HepG2 (cell line): ENCODE measurements at regions not wholly inside any gene's neighbourhood (a gene's known extent, or its start where the extent isn't known, plus 50 kb on each side); places are given as distances from the start of the nearest gene placed in this dataset.

Experiments used
- ATAC-seq: fragments of 200-7000 bp; cut with Tn5 transposase; 3 replicates; pipeline ENCODE4 v1.9.1; 2020; ENCODE audit warnings: mild to moderate bottlenecking, moderate library complexity
- BruUV-seq: library from RNA; stranded (reverse); fragments of 400-500 nt; replicated peaks from 2 replicates; lab custom pipeline; 2021; lab: Mats Ljungman, UMichigan
- CTCF ChIA-PET: fragments of 300-600 bp; formaldehyde crosslinking; extraction: SDS; loops from one replicate; lab custom pipeline; 2021; ENCODE audit warnings: low total read pairs, inconsistent platforms, low intra/inter-chr PET ratio; lab: Yijun Ruan, JAX
- POLR2A ChIA-PET: fragments of 350-600 bp; sonication (Branson Sonifier 250); formaldehyde crosslinking; loops from one replicate; lab custom pipeline; 2020; ENCODE audit warnings: antibody characterized with exemption, inconsistent platforms; lab: Yijun Ruan, JAX
- DNase-seq: peaks from one replicate; pipeline ENCODE4 v3.0.0-alpha.2; 2015; ENCODE audit warnings: low spot score
- FAIRE-seq: peaks from 3 replicates; lab custom pipeline; 2011; peaks lifted over from hg19 to GRCh38; lab: Jason Lieb, UNC
- H2AFZ ChIP-seq: one replicate; pipeline ENCODE4 v1.6.1; 2011; ENCODE audit warnings: low read length, inconsistent platforms
- H3K27ac ChIP-seq: fragments of 300-600 bp; 3 replicates; pipeline ENCODE4 v1.8.0; 2011; ENCODE audit warnings: mixed run types, mild to moderate bottlenecking, mixed read lengths, low read length, inconsistent platforms; ENCODE audit not compliant: insufficient read depth; ENCODE audit errors: extremely low read length
- H3K27me3 ChIP-seq, 2 experiments: fragments of 200-600 bp in 1 of 2; 2 replicates in 1 of 2; 3 replicates in 1 of 2; pipeline versions ENCODE4 v1.6.0 to v1.8.0; 2011; ENCODE audit warnings: low read length in 2 of 2, mild to moderate bottlenecking in 2 of 2, moderate library complexity in 2 of 2, inconsistent platforms in 1 of 2; ENCODE audit not compliant: insufficient read depth in 2 of 2, control insufficient read depth in 1 of 2
- H3K36me3 ChIP-seq, 2 experiments: fragments of 200-600 bp in 1 of 2; replicated peaks in 1 of 2; 2 replicates in 1 of 2; 3 replicates in 1 of 2; pipeline versions ENCODE4 v1.5.1 to v1.8.0; 2011; ENCODE audit warnings: low read length in 2 of 2, inconsistent platforms in 1 of 2; ENCODE audit not compliant: insufficient read depth in 2 of 2, control insufficient read depth in 1 of 2
- H3K4me1 ChIP-seq: 2 replicates; pipeline ENCODE4 v1.5.1; 2012; ENCODE audit warnings: low read length, inconsistent platforms; ENCODE audit not compliant: insufficient read depth
- H3K4me2 ChIP-seq: 2 replicates; pipeline ENCODE4 v1.6.0; 2011; ENCODE audit warnings: low read depth, low read length, inconsistent platforms
- H3K4me3 ChIP-seq, 3 experiments: fragments of 200-600 bp in 1 of 3; sonication (generic), shearing (Covaris generic) in 1 of 3; replicated peaks in 1 of 3; 2 replicates each; pipeline ENCODE4 v1.5.1; 2011 to 2016; ENCODE audit warnings: low read length in 3 of 3, inconsistent platforms in 2 of 3, low read depth in 2 of 3, mild to moderate bottlenecking in 2 of 3, control low read depth in 1 of 3, mixed read lengths in 1 of 3; ENCODE audit not compliant: insufficient read depth in 1 of 3
- H3K79me2 ChIP-seq: one replicate; pipeline ENCODE4 v1.6.1; 2011; ENCODE audit warnings: low read length, inconsistent platforms; ENCODE audit not compliant: insufficient read depth
- H3K9ac ChIP-seq: 2 replicates; pipeline ENCODE4 v1.6.0; 2011; ENCODE audit warnings: mild to moderate bottlenecking, low read depth, low read length, inconsistent platforms; ENCODE audit not compliant: insufficient read depth
- H3K9me3 ChIP-seq: 2 replicates; pipeline ENCODE4 v1.5.1; 2012; ENCODE audit warnings: mild to moderate bottlenecking, low read length
- H4K20me1 ChIP-seq: 2 replicates; pipeline ENCODE4 v1.6.0; 2011; ENCODE audit warnings: inconsistent platforms, mild to moderate bottlenecking, low read length, moderate library complexity; ENCODE audit not compliant: insufficient read depth
- DZIP1 ChIP-seq: sonication (generic); formaldehyde crosslinking; IDR thresholded peaks from 2 replicates; pipeline ENCODE4 v1.5.0; 2020; ENCODE audit warnings: mild to moderate bottlenecking, missing genetic modification reagents
- MTF2 ChIP-seq: sonication (generic); formaldehyde crosslinking; IDR thresholded peaks from 2 replicates; pipeline ENCODE4 v1.5.0; 2020; ENCODE audit warnings: missing genetic modification reagents, borderline replicate concordance
- WGBS: methylation state at CpG from one replicate; pipeline ENCODE4 v1.1.6; 2017; ENCODE audit warnings: low lambda C conversion rate; 5-methylcytosine and 5-hydroxymethylcytosine counted together
- in situ Hi-C: cut with HindIII; loops from 2 replicates; pipeline ENCODE4 v1.10.0; 2017; ENCODE audit warnings: low pct_unique_long_range_greater_than_20kb; ENCODE audit not compliant: extremely low pct_ligation_motif_present
- intact Hi-C: fragments of 100-400 bp; cut with micrococcal nuclease; formaldehyde crosslinking; loops from one replicate; pipeline ENCODE4 v1.10.0; 2022; ENCODE audit not compliant: unreplicated experiment

GRCh38 chr2:47654790-47655562 is 84.2 kb upstream of the KCNK12 start:
- Histone ChIP-seq H3K36me3 (no peaks in the 10 kb centered on the region), H3K9me3 (no peaks in the 10 kb centered on the region), H3K9ac (no peak overlapping the region), H3K4me1 (peaks cover 12% of the 10 kb centered on the region), H3K4me2 (peak overlapping the region; percentile 49; the same call in 1 of the 2 replicates), H3K27ac (no peak overlapping the region), H3K27me3 (peaks cover 7 to 51% of the 10 kb centered on the region in 2 experiments; a peak in 4 of 5 replicates), H4K20me1 (no peaks in the 10 kb centered on the region), H2AFZ (no peak overlapping the region), H3K79me2 (no peaks in the 10 kb centered on the region), H3K4me3 (no peak overlapping the region)
- TF ChIP-seq MTF2 (CRISPR knock-in tag) (0 out of 2 replicates have a peak, but pooled peaks have one; percentile 37), DZIP1 (CRISPR knock-in tag) (no peak)
- intact Hi-C loops (loop anchor here (1.0 kb wide), 1 partner anchor 113 kb away; no protein-coding TSS in a partner anchor), in situ Hi-C loops (loop anchor here (5.0 kb wide), 1 partner anchor 112 kb away; no protein-coding TSS in a partner anchor)
- ATAC-seq (no peak), FAIRE-seq (no peak), DNase-seq (no peak)
- ChIA-PET POLR2A (no interaction called here), CTCF (interaction anchor here (3.2 kb wide), 1 partner anchor 113 kb away, joined by 17 read pairs; no protein-coding TSS in a partner anchor)
- no TSS peak for BruUV-seq
- WGBS, result 13% methylated on average over 15 of the region's 15 CpGs
